Gastroesophageal sphincter (tissue), 4 donors: ENCODE measurements at regions not wholly inside any gene's neighbourhood (a gene's known extent, or its start where the extent isn't known, plus 50 kb on each side); places are given as distances from the start of the nearest gene placed in this dataset.
A peak's percentile ranks its signal among the peaks of the same experiment; 100 is the strongest.

Source experiments
- ATAC-seq: fragments of 150-250 bp; one replicate; pipeline ENCODE4 v1.9.1; 2016; ENCODE audit warnings: mild to moderate bottlenecking, moderate library complexity
- H3K27ac ChIP-seq, 4 donors: fragments of 200-600 bp; sonication (generic) in 3 of 4; 1 replicate in 3 of 4; 2 replicates in 1 of 4; pipeline ENCODE4 v1.5.1; 2016 to 2019
- H3K27me3 ChIP-seq: fragments of 200-600 bp; sonication (generic); one replicate; pipeline ENCODE4 v1.5.1; 2019
- H3K36me3 ChIP-seq, 2 donors: fragments of 200-600 bp; sonication (generic); one replicate each; pipeline ENCODE4 v1.5.1; 2019; ENCODE audit warnings: control low read depth in 1 of 2
- H3K4me1 ChIP-seq, 3 donors: fragments of 200-600 bp; sonication (generic); 1 replicate in 2 of 3; 2 replicates in 1 of 3; pipeline ENCODE4 v1.5.1; 2016 to 2019; ENCODE audit warnings: control low read depth in 2 of 3
- H3K4me3 ChIP-seq, 2 donors: fragments of 200-600 bp; sonication (generic); one replicate each; pipeline ENCODE4 v1.5.1; 2019; ENCODE audit warnings: mild to moderate bottlenecking in 1 of 2, moderate library complexity in 1 of 2
- H3K9me3 ChIP-seq, 3 donors: fragments of 200-600 bp; sonication (generic); one replicate each; pipeline ENCODE4 v1.5.1; 2017 to 2019; ENCODE audit warnings: control low read depth in 2 of 3
- CTCF ChIP-seq, 4 experiments: fragments of 200-600 bp in 2 of 4; fragments of 450-650 bp in 2 of 4; sonication (generic) in 1 of 4; IDR thresholded peaks; one replicate each; pipeline ENCODE4 v1.5.1; 2017 to 2019; ENCODE audit warnings: antibody characterized with exemption in 4 of 4, mild to moderate bottlenecking in 2 of 4, moderate library complexity in 2 of 4
- EP300 ChIP-seq: sonication (generic); formaldehyde crosslinking; IDR thresholded peaks from one replicate; pipeline ENCODE4 v1.6.1; 2017; ENCODE audit warnings: antibody characterized with exemption, mild to moderate bottlenecking
- POLR2A ChIP-seq, 2 donors: fragments of 450-650 bp; IDR thresholded peaks; one replicate each; pipeline ENCODE4 v1.6.1; 2017; ENCODE audit warnings: antibody characterized with exemption in 2 of 2, mild to moderate bottlenecking in 2 of 2, moderate library complexity in 1 of 2
- POLR2AphosphoS5 ChIP-seq: sonication (generic); formaldehyde crosslinking; IDR thresholded peaks from one replicate; pipeline ENCODE4 v1.6.1; 2017; ENCODE audit warnings: antibody characterized with exemption
- WGBS, 2 donors: methylation state at CpG; one replicate each; pipeline ENCODE4 v1.1.5; 2018; ENCODE audit warnings: low coverage in 1 of 2; 5-methylcytosine and 5-hydroxymethylcytosine counted together

- ATAC-seq = no peak
- no peak for TF ChIP-seq CTCF (IDR thresholded peaks at IDR 0.05)
- TF ChIP-seq POLR2A (IDR thresholded peaks at IDR 0.05) = no peak
- TF ChIP-seq POLR2AphosphoS5 = no peak
- TF ChIP-seq EP300 = no peak
Measured at GRCh38 chr18:6542296-6542695, 127.6 kb upstream of the L3MBTL4 start.

GRCh38 chr18:6543330-6543908, 128.7 kb upstream of the L3MBTL4 start:
- WGBS, 2 donors = 23 to 25% methylated on average over 4 to 7 of the region's 8 CpGs
- TF ChIP-seq CTCF (IDR thresholded peaks at IDR 0.05) = peak; percentile 21 to 60 (median 40)
- no peak for TF ChIP-seq POLR2A (IDR thresholded peaks at IDR 0.05)
- Histone ChIP-seq H3K36me3 (no peaks in the 10 kb centered on the region), H3K27ac (no peak overlapping the region), H3K4me1 (peaks cover 0 to 4% (median 0%) of the 10 kb centered on the region in 3 donors), H3K4me3 (no peak overlapping the region), H3K9me3 (no peaks in the 10 kb centered on the region), H3K27me3 (peaks cover 4% of the 10 kb centered on the region)
- ATAC-seq = no peak

More at GRCh38 chr18:6542296-6542695, 127.6 kb upstream of the L3MBTL4 start:
- H3K36me3 ChIP-seq = no peaks in the 10 kb centered on the region
- no peak overlapping the region for H3K4me3 ChIP-seq
- 47 to 67% methylated on average over 5 of the region's 5 CpGs for WGBS, 2 donors
- peaks cover 4% of the 10 kb centered on the region for H3K27me3 ChIP-seq
- no peaks in the 10 kb centered on the region for H3K9me3 ChIP-seq
- H3K27ac ChIP-seq = no peak overlapping the region
- H3K4me1 ChIP-seq = peaks cover 0 to 4% (median 0%) of the 10 kb centered on the region in 3 donors

- H3K4me3 ChIP-seq = no peak overlapping the region
- WGBS, 2 donors = 51 to 67% methylated on average over 4 of the region's 4 CpGs
- ATAC-seq = no peak
- peaks cover 0 to 4% (median 0%) of the 10 kb centered on the region in 3 donors for H3K4me1 ChIP-seq
- no peak overlapping the region for H3K27ac ChIP-seq
- no peaks in the 10 kb centered on the region for H3K36me3 ChIP-seq
- H3K27me3 ChIP-seq = peaks cover 4% of the 10 kb centered on the region
- TF ChIP-seq POLR2AphosphoS5 (peak; percentile 14), CTCF (IDR thresholded peaks at IDR 0.05) (no peak)
- H3K9me3 ChIP-seq = no peaks in the 10 kb centered on the region
Measured at GRCh38 chr18:6546229-6546628, 131.5 kb upstream of the L3MBTL4 start.

GRCh38 chr18:6547476-6547875, 132.8 kb upstream of the L3MBTL4 start:
- WGBS, 2 donors = 79 to 83% methylated on average over 1 of the region's 1 CpG
- Histone ChIP-seq H3K27ac (no peak overlapping the region), H3K4me1 (peaks cover 0 to 4% (median 0%) of the 10 kb centered on the region in 3 donors), H3K9me3 (no peaks in the 10 kb centered on the region), H3K4me3 (no peak overlapping the region), H3K27me3 (no peaks in the 10 kb centered on the region), H3K36me3 (no peaks in the 10 kb centered on the region)
- TF ChIP-seq CTCF (IDR thresholded peaks at IDR 0.05) = no peak
- TF ChIP-seq POLR2AphosphoS5 = no peak
- no peak for TF ChIP-seq POLR2A (IDR thresholded peaks at IDR 0.05)
- no peak for TF ChIP-seq EP300
- ATAC-seq = no peak

GRCh38 chr18:6553234-6553900, 138.7 kb upstream of the L3MBTL4 start:
- TF ChIP-seq EP300 (no peak), POLR2A (IDR thresholded peaks at IDR 0.05) (no peak), POLR2AphosphoS5 (no peak), CTCF (IDR thresholded peaks at IDR 0.05) (no peak)
- no peaks in the 10 kb centered on the region for H3K36me3 ChIP-seq

More at GRCh38 chr18:6553234-6553900, 138.7 kb upstream of the L3MBTL4 start:
- Histone ChIP-seq H3K27me3 (no peaks in the 10 kb centered on the region), H3K27ac (no peak overlapping the region), H3K9me3 (no peaks in the 10 kb centered on the region), H3K4me1 (no peaks in the 10 kb centered on the region), H3K4me3 (no peak overlapping the region)
- ATAC-seq = no peak
- 7 to 38% methylated on average over 3 of the region's 3 CpGs for WGBS, 2 donors
